SU-DHL-6 (cell line): ENCODE measurements at regions not wholly inside any gene's neighbourhood (a gene's known extent, or its start where the extent isn't known, plus 50 kb on each side); places are given as distances from the start of the nearest gene placed in this dataset.

Experiments
- H2AFZ ChIP-seq: fragments of 200-600 bp; sonication (generic); 2 replicates; pipeline ENCODE4 v1.6.1; 2014; ENCODE audit warnings: low read depth, mild to moderate bottlenecking, moderate library complexity, mixed read lengths, antibody characterized with exemption, low read length; ENCODE audit not compliant: severe bottlenecking
- H3F3A ChIP-seq: fragments of 200-600 bp; shearing (Covaris generic); 2 replicates; pipeline ENCODE4 v1.6.0; 2016; ENCODE audit warnings: antibody characterized with exemption, mild to moderate bottlenecking; ENCODE audit not compliant: insufficient read depth
- H3K27ac ChIP-seq: fragments of 200-600 bp; sonication (generic); 2 replicates; pipeline ENCODE4 v1.5.1; 2016; ENCODE audit warnings: low read depth, mild to moderate bottlenecking, low read length, moderate library complexity, mixed read lengths
- H3K27me3 ChIP-seq: fragments of 200-600 bp; sonication (generic), shearing (Covaris generic); 2 replicates; pipeline ENCODE4 v1.6.0; 2014; ENCODE audit warnings: mild to moderate bottlenecking, low read length
- H3K36me3 ChIP-seq: fragments of 200-600 bp; sonication (generic); 2 replicates; pipeline ENCODE4 v1.6.1; 2014; ENCODE audit warnings: mild to moderate bottlenecking, low read length, mixed read lengths
- H3K4me2 ChIP-seq: fragments of 300-600, 200-600 bp; shearing (Covaris generic), sonication (generic); 2 replicates; pipeline ENCODE4 v1.6.0; 2014; ENCODE audit warnings: low read length, low read depth, mild to moderate bottlenecking; ENCODE audit not compliant: poor library complexity, severe bottlenecking
- H3K4me3 ChIP-seq: fragments of 200-600 bp; sonication (generic); 2 replicates; pipeline ENCODE4 v1.5.1; 2014; ENCODE audit warnings: antibody characterized with exemption, low read length, mild to moderate bottlenecking, mixed read lengths; ENCODE audit not compliant: insufficient read depth, poor library complexity, severe bottlenecking
- H3K79me2 ChIP-seq: fragments of 200-600 bp; sonication (generic); 2 replicates; pipeline ENCODE4 v1.6.1; 2014; ENCODE audit warnings: mild to moderate bottlenecking, low read length, moderate library complexity; ENCODE audit not compliant: insufficient read depth
- H3K9ac ChIP-seq: fragments of 200-600 bp; sonication (generic); 2 replicates; pipeline ENCODE4 v1.7.0; 2014; ENCODE audit warnings: mild to moderate bottlenecking, low read length
- H3K9me2 ChIP-seq: fragments of 200-600 bp; sonication (generic); replicated peaks from 2 replicates; pipeline ENCODE4 v1.6.1; 2014; ENCODE audit warnings: low read length; ENCODE audit not compliant: insufficient read depth
- H3K9me3 ChIP-seq: fragments of 200-600 bp; sonication (generic); 2 replicates; pipeline ENCODE4 v1.6.1; 2014; ENCODE audit warnings: low read length, mixed read lengths; ENCODE audit not compliant: insufficient read depth
- H4K20me1 ChIP-seq: fragments of 200-600 bp; sonication (generic); 2 replicates; pipeline ENCODE4 v1.6.1; 2014; ENCODE audit warnings: low read depth, mild to moderate bottlenecking, antibody characterized with exemption, low read length, moderate library complexity, mixed read lengths
- CTCF ChIP-seq: fragments of 200-600 bp; sonication (generic); IDR thresholded peaks from one replicate; pipeline ENCODE4 v1.5.1; 2017; ENCODE audit warnings: antibody characterized with exemption, mild to moderate bottlenecking, low read length, moderate library complexity; ENCODE audit not compliant: insufficient read depth, poor library complexity, severe bottlenecking
- EZH2phosphoT487 ChIP-seq: fragments of 200-600 bp; sonication (generic), shearing (Covaris generic); conservative IDR thresholded peaks from 2 replicates; pipeline ENCODE4 v1.6.1; 2018; ENCODE audit warnings: mild to moderate bottlenecking, antibody characterized with exemption, low read length, moderate library complexity, mixed read lengths

GRCh38 chr4:100084892-100085291 lies 105.4 kb downstream of the DDIT4L start:
- H3K9me2 ChIP-seq = no peaks in the 10 kb centered on the region
- no peak overlapping the region for H3K4me2 ChIP-seq
- no peaks in the 10 kb centered on the region for H3K27me3 ChIP-seq
- no peak overlapping the region for H2AFZ ChIP-seq
- no peak overlapping the region for H3K4me3 ChIP-seq
- H4K20me1 ChIP-seq = no peaks in the 10 kb centered on the region
- H3K36me3 ChIP-seq = no peaks in the 10 kb centered on the region
- no peaks in the 10 kb centered on the region for H3F3A ChIP-seq
- no peaks in the 10 kb centered on the region for H3K79me2 ChIP-seq
- no peak for TF ChIP-seq EZH2phosphoT487
- TF ChIP-seq CTCF = no peak
- no peak overlapping the region for H3K27ac ChIP-seq
- H3K9ac ChIP-seq = no peak overlapping the region
- H3K9me3 ChIP-seq = no peaks in the 10 kb centered on the region

- H3K9ac ChIP-seq = no peak overlapping the region
- no peak overlapping the region for H3K4me3 ChIP-seq
- no peaks in the 10 kb centered on the region for H3F3A ChIP-seq
- TF ChIP-seq EZH2phosphoT487 (no peak), CTCF (no peak)
- H3K9me3 ChIP-seq = no peaks in the 10 kb centered on the region
- H4K20me1 ChIP-seq = no peaks in the 10 kb centered on the region
- H2AFZ ChIP-seq = no peak overlapping the region
- no peak overlapping the region for H3K27ac ChIP-seq
- no peaks in the 10 kb centered on the region for H3K9me2 ChIP-seq
- H3K4me2 ChIP-seq = no peak overlapping the region
- H3K79me2 ChIP-seq = no peaks in the 10 kb centered on the region
- H3K27me3 ChIP-seq = no peaks in the 10 kb centered on the region
- no peaks in the 10 kb centered on the region for H3K36me3 ChIP-seq
These were observed 107.0 kb downstream of the DDIT4L start for GRCh38 chr4:100083289-100083688.

GRCh38 chr4:100082852-100083251 lies 107.4 kb downstream of the DDIT4L start:
- Histone ChIP-seq H3F3A (no peaks in the 10 kb centered on the region), H3K9me3 (no peaks in the 10 kb centered on the region), H4K20me1 (no peaks in the 10 kb centered on the region), H2AFZ (no peak overlapping the region), H3K27ac (no peak overlapping the region), H3K4me3 (no peak overlapping the region), H3K36me3 (no peaks in the 10 kb centered on the region), H3K9me2 (no peaks in the 10 kb centered on the region), H3K27me3 (no peaks in the 10 kb centered on the region), H3K79me2 (no peaks in the 10 kb centered on the region), H3K9ac (no peak overlapping the region), H3K4me2 (no peak overlapping the region)
- TF ChIP-seq EZH2phosphoT487 = no peak
- TF ChIP-seq CTCF = no peak

- H3F3A ChIP-seq = no peaks in the 10 kb centered on the region
- no peaks in the 10 kb centered on the region for H3K9me2 ChIP-seq
- H2AFZ ChIP-seq = no peak overlapping the region
- TF ChIP-seq EZH2phosphoT487 = no peak
- TF ChIP-seq CTCF = no peak
- no peaks in the 10 kb centered on the region for H3K9me3 ChIP-seq
- H3K27ac ChIP-seq = no peak overlapping the region
- no peak overlapping the region for H3K4me2 ChIP-seq
- no peaks in the 10 kb centered on the region for H3K27me3 ChIP-seq
- no peak overlapping the region for H3K4me3 ChIP-seq
- H3K9ac ChIP-seq = no peak overlapping the region
- H4K20me1 ChIP-seq = no peaks in the 10 kb centered on the region
- H3K36me3 ChIP-seq = no peaks in the 10 kb centered on the region
- no peaks in the 10 kb centered on the region for H3K79me2 ChIP-seq
These were observed 108.8 kb downstream of the DDIT4L start for GRCh38 chr4:100081491-100081890.
